ENCODE measurements at regions not wholly inside any gene's neighbourhood (a gene's known extent, or its start where the extent isn't known, plus 50 kb on each side); places are given as distances from the start of the nearest gene placed in this dataset.
A peak's percentile ranks its signal among the peaks of the same experiment; 100 is the strongest.
"Not testable (repeated sequence)": the region's sequence is repeated elsewhere in the genome, so short reads cannot be mapped to it uniquely, and the experiment has no call there.

DNA sequence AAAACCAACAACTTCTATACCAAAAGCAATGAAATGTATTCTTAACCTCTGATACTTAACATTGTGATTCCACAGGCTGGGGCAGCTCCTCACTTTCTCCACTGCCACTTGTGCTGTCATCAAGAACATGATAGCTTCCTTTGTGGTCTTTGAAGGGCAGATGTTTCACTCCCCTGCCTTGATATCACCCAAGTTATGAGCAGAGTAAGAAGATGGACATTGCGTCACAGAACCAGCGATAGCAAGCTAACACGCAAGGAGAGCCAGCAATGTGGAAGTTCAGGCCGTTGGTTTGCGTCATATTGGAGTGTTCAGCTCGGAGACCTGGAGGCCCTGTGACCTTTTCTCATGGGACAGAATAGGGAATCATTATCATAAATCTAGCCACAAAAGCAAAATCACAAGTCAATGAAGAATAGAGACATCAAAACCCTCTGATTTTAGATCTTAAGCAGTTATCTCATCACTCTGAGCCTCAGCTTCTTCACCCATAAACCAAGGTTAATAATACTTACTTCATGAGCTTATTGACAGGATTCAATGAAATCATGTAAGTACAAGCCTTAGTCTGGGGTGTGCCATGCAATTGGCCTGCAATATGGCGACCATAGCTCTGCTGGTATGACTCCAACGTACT, 183.8 kb upstream of the THBS1 start:
- no peak for DNase-seq (ENCODE audit: low read depth)

DNA sequence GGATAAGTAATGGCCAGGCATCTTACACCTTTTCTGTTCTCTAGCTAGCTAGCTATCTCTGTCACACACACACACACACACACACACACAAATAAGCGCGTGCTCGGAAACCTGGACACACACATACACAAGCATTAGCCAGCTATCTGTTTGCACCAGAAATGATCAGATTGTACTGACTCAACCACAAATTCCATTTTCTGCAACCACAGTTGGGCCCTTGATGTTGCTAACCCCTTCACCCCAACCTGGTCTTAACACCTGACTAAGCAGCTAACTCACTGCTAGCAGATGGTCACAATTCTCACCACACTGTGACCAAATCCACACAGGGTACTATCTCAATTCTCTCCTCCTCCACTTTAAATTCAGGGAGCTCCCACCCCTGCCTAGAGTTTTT, 183.0 kb upstream of the THBS1 start:
- no peak for DNase-seq (ENCODE audit: low read depth)

DNA sequence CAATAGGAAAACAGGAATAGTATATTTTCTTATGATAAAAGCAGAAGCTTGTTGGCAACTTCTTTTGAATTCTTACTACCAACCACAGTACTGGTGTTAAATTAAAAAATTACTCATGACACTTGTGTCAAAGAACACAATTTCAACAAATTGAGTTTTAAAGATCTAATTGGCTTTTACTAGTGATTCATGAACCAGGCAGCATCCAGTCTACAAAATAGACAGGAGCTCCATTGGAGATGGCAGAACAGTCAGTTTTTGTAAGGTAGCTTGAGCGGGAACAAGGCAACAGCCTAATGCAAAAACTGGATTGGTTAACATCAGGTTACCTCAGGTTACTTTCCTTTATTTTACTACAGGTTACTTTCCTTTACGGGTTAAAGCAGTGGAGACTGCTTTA, 181.3 kb upstream of the THBS1 start:
- DNase-seq (ENCODE audit: low read depth) = no peak

DNA sequence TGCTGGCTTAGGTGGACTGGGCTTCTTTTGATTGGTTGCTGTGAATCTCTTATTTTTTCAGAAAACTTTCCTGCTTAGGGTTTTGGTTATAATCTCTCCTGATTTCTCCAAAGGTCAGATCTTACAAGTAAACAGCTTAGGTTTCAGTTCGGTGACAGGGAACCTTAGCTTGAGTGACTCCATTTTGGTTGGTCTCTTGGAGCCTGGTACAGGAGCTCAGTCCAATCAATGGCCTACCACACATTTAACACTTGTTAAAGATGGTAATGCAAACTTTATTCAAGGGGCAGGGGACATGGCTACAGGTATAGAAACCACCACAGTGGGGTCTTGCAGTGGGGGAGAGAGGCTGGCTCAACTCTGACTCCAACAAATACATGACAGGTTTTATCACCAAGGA, 180.9 kb upstream of the THBS1 start:
- DNase-seq (ENCODE audit: low read depth) = no peak

DNA sequence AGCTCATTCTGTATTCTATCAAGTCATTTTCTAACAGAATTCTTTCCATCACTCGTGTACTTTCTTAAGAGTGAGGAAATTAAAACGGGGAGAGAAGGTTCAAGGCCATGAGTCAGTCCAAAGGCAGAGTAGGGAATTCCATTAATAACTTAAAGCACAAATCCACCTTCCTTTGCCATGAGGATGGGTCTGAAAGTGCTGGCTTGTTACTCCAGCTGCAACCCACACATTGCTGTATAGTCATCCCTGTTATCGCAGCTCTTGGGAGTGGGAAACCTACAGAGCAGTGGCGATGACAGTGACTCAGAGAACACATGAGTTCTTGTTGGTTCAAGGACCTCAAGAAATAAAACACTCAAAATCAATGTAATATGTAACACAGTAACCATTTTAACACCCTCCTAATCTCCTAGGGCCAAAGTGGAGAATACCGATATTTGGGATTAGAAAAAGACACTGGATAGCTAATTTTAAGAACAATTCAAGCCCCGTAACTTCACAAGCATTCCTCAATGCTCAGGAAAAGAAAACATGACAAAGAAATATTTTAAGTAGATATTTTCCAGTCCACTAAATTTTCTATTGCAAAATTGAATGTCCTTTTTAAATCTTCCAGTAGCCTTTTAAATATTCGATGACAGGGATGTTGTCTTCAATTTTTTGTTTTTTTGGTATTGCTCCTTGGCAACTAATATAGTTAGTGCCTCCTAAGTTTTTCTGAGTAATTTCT, 179.9 kb upstream of the THBS1 start:
- no peak for DNase-seq (ENCODE audit: low read depth)

DNA sequence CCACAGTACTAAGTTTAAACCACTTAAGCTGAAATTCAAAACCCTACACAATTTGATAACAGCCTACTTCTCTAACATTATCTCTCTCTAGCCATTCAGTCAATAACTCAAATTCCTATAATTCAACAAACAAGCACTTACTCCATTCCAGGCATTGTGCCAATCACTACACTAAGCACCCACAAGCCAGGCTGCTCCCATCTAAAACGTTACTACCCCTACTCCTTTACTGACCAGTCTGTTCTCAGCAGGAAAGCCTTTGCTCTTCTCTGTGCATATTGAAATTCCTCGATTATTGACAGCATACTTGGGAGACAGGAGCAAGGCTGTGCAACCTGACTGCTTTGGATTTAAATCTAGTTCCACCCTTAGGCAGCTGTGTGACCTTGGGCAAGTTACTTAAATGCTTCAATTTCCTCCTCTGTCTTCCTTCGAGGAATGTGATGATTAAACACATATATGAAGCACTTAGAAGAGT, 177.2 kb upstream of the THBS1 start:
- no peak for DNase-seq (ENCODE audit: low read depth)

DNA sequence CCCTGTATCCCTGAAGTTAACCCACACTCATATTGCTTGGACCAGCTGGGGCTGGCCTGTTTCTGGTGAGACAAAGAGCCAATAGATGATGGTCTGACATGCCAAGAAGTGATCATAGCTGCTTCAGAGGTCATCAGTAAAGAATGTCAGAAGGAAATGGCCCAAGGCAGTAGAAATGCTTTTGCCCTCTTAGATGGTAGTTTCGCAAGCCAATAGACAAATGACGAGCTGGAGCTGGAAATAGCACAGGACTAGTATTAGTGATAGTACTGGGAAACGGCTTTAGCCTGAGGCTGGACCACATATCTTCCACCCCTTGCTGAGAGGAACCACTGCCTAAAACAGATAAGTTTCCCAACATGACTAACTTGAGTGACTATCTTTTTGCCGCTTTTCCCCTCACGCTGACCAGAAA, 176.1 kb upstream of the THBS1 start:
- DNase-seq (ENCODE audit: low read depth) = no peak

DNA sequence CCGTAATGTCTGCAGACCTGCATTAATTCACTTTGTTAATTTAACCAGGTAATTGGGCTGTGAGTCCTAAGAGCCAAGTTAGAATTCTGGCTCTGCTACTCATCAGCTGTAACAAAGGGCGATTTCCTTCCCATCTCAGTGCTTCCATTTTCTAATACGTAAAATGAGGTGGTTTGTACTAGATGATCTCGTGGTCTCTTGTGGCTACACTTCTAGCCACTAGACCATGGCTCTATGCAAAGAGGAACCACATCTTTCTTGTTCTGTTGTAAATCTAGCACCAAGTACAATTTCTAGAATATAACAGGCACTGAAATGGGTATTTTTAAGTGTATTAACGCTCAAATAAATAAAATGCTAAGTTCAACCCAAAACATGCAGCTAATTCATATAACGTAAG, 174.4 kb upstream of the THBS1 start:
- no peak for DNase-seq (ENCODE audit: low read depth)

DNA sequence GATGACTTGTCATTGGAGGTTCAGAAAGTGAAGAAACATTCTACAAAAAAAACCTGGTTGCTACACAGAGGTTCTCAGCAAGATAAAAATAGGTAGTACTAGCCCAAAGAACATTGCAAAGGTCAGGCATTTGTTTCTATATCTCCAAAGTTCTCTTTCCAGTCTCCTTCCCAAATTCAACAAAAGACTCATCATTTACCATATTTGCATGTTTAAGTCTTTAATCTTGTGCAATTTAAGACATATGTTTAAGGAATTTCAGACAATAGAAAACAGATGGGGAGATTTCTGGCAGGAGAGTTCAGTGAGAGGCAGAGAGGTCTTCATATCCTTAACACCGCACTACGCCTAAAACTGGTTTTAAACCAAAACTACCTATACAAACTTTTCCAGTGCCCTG, 173.8 kb upstream of the THBS1 start:
- DNase-seq (ENCODE audit: low read depth) = no peak

DNA sequence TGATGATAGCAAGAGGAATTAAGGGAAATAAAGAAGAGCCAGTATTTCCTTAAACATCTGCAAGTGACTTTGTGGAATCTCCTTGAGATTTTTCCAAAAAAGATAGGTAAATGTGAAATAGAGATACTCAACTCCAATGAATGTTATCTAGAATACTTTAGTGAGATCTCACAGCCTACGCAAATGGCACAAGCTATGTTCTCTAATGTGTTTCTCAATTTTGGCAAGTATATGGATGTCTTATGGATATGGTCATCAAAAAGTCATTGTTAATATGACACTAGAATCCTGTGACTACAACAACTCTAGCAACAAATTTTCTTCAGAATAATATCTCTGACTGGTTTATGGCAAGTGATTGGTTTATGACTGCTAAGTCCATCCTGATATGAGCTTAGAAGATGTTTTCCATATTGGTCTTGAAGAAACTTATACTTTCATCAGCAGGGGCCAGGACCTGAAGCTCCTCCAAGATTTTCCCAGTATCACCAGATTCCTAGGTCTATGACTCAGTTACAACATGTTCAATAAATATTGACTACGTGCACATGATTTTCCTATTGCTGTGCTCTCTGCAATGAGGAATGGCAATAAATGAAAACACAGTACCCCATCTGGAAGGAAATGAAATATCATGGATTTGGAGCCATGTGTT, 170.9 kb upstream of the THBS1 start:
- no peak for DNase-seq (ENCODE audit: low read depth)

DNA sequence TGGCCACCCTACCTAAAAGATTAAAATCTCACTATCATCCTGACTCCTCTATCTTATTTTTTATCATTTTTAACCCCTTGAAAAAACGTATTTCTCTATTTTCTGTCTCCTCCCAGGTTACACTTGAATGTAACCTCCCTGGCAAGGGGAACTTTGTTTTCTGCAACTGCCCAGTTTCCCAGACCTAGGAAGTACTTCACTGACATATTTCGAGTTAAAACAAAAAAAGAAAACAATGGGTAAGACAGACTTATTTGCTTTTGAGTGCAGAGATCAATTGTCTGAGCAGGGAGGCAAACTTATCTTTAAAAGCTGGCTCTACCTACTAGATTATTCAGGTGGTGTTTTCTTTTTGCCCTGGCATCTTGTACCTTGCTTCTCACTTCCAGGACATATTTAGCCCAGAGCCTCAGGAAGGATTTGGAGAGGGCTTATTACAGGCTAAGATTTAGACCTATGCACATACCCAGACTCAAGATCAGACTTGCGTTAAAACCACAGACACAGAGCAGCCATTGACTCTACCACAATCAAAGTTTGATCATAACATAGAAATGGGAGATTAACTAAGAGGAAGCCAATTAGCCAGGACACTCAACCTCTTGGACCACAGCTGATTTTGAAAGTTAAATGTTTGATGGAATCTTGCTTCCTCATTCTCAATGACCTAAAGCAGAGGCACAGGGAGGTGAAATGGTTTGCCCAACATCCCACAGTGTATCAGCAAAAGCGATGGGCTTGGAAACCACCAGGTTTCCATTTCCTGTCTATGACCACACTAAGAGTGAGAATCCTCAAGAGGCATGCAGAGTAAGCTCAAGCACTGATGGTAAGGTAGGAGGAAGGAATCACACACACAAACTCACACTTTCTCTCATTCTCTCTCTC, 169.5 kb upstream of the THBS1 start:
- no peak for DNase-seq (ENCODE audit: low read depth)

DNA sequence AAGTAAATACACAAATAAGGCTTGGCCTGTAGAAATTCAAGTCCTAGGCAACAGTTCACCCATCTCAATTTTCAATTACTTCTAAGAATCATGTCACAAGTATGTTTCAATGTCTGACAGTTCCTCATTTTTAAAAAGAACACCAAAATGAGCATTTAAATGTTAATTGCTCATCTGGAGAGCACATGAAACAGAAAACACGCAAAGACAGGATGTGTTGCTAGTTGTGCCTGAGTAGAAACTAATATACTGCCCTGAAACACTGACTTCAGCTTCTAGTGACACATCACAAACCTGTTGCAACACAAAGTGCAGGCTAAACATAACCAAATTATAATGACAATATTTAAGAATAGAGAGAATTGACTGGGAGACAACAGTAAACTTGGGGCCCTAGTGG, 167.3 kb upstream of the THBS1 start:
- no peak for DNase-seq (ENCODE audit: low read depth)

DNA sequence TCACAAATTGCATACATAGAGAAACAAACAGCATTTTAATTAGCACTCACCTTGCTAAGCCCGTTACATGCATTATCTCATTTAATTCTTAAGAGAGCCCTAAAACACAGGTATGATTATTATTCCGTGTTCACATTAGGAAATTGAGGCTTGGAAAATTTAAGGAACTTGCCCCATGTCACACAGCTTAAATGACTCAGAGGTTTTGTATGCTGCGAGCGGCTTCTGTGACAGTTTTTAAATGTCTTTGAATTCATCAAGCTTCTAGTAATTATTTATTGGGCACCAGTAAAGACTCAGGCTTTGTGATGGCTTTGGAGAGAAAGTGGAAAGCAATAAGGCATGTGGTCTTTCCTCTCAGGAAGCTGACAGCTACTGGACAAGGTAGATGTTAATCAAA, 166.7 kb upstream of the THBS1 start:
- no peak for DNase-seq (ENCODE audit: low read depth)

DNA sequence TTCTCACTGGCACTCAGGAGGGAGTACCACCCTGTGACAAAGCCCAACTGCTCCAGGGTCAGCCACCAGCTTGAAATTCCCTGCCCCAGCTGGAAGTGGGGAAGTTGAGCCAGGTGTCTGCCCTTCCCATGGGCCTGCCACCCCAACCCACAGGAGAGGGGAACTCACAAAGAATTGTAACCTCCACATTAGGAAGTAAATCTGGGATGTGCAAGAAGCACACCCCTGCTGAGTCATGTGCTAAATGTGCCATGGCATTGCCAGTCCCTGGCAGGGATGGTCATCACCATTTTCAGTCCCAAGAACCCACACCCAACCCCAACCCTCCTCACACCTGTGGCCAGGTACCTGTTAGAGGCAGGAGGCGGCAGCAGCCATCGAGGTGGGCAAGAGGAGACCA, 165.2 kb upstream of the THBS1 start:
- DNase-seq (ENCODE audit: low read depth) = no peak

DNA sequence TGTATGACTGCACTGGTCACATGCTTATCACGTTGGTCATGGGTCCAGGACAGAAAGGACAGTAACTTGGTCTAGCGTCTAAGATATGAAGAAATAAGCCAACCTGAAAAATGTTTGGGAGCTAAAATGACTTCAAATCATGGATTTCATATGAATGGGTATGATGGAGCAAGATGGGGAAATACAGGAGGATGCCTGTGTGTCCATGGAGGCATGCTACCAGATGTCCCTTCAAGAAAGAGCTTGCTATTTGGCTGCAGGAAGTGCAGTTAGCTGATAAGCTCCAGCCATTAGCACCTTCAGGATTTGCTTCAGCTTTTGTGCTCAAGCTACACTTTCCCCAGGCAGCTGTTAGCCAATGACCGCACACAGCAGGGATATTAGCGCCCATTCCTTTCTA, 164.6 kb upstream of the THBS1 start:
- no peak for DNase-seq (ENCODE audit: low read depth)

DNA sequence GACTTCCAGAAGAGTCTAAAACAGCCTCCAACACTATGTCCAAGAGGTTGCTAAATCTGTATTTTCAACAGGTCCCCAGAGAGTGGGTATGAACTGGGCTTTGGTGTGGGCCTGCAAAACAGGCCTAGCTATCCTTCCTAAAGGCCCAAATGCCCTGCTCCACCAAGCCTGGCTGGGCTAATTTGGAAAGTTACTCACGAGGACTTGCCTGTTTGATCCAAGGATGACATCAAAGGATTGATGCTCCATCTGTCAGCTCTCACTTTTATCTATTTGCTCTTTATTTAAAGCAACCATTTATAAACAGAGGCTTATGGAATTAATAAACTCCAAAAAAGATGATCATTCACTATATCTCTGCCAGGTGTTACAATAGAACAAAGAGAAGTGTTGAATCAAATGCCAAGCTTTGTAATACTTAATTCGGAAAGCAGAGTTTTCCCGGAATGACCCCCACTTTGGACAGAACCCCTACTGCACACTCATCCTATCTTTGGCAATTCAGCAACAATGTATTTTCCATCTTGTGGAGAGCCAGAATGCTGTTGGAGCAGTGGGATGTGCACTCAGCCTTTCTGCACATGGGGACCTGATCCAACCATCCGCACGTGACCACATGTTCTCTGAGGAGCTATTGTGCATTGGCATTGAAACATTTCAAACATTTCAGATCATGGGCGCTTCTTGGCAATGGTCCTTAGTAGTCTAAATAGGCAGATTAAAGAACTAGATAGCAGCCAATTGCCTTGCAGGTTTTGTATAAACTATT, 163.3 kb upstream of the THBS1 start:
- no peak for DNase-seq (ENCODE audit: low read depth)

DNA sequence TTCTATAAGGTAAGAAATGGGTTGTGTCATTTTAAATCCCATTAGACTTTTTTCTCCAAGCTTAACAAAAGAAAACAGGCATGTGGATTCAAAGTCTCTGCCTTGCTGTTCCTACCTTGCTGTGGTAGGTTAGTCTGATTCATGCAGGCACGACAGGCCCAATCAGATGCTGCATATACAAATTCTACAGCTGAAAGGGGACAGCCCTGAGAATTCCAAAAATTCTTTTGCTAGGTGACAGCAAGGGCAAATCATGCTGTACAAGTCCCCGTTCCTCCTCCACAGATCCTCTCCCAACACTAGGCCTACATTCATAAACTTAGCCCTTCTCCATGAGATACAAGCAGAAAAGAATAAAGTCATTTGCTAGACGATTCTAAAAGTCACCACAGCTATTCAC, 161.2 kb upstream of the THBS1 start:
- DNase-seq (ENCODE audit: low read depth) = no peak

DNA sequence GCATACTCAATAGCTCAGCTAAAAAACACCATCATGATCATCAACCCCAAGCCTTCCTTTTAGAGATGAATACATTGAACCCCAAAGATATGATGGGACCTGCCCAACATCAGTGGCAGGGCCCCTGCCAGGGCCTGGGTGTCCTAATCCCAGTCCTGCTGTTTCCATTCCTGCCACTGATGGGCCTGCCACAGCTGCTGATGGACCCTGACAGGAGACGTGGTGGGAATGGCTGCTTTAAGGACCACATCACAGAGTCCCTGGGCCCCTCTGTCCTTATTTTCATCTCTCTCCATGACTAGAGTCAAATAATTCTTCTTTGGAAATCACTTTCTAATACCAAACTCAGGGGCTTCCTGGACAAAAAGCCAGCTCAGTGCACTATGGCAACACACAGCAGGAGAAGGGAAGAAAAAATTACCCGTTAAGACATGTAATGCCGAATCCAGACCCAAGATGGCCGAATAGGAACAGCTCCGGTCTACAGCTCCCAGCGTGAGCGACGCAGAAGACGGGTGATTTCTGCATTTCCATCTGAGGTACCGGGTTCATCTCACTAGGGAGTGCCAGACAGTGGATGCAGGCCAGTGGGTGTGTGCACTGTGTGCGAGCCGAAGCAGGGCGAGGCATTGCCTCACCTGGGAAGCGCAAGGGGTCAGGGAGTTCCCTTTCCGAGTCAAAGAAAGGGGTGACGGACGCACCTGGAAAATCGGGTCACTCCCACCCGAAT, 160.6 kb upstream of the THBS1 start:
- not testable (repeated sequence) for DNase-seq (ENCODE audit: low read depth)

DNA sequence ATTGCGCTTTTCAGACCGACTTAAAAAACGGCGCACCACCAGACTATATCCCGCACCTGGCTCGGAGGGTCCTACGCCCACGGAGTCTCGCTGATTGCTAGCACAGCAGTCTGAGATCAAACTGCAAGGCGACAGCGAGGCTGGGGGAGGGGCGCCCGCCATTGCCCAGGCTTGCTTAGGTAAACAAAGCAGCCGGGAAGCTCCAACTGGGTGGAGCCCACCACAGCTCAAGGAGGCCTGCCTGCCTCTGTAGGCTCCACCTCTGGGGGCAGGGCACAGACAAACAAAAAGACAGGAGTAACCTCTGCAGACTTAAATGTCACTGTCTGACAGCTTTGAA, 160.1 kb upstream of the THBS1 start:
- not testable (repeated sequence) for DNase-seq (ENCODE audit: low read depth)

DNA sequence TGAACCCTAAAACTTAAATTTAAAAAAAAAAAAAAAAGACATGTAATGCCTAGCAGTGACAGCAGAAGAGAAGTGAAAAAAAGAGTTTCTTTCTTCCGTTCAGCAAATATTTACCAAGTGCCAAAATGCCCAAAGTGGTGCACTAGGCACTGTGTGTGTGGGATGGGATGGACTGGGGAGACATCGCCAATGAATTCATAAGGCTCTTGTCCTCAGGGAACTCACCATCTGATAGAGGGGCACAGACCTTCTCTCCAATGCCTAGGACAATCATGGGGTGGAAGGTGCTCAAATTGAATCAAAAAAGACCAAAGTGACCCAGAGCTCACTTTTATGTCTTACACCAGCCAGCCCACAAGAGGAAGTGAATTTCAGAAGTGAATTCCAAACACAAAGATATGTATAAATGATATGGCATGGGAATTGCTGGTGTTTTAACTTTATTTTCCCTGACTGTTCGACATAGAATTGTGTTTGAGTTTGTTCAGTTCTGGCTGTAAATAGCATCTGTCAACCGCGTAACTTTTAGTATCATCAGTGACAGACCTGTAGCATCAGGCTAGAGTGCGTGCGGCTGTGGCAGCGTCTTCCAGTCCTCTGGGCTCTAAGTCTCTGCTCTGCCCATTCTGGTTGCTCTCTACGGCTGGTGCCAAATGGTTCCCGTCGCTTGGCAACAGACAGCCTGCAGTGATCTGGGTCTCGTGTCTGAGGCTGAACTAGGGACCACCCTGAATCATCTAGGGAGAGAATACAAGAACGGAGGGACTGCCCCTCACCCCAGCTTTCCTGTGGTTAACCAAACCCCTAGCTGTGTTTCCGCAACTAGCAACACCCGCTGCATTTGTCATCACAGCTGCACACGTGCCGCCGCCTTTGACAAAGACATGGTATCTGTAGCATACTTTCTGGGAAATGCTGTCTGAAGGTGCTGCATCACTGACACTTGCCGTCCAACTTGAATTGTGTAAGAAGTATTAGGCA, 154.0 kb upstream of the THBS1 start:
- peak; percentile 81 for DNase-seq (ENCODE audit: low read depth)

All from activated T-cell treated with anti-CD3 and anti-CD28 coated beads for 24 hours (primary cell).